ENCODE measurements at regions not wholly inside any gene's neighbourhood (a gene's known extent, or its start where the extent isn't known, plus 50 kb on each side); places are given as distances from the start of the nearest gene placed in this dataset.
"Not testable (repeated sequence)": the region's sequence is repeated elsewhere in the genome, so short reads cannot be mapped to it uniquely, and the experiment has no call there.

- DNase-seq = peak in 1 of 2 experiments; percentile 3
These were observed 152.2 kb downstream of the TRIM27 start for GRCh38 chr6:28771401-28772267.

GRCh38 chr6:28772480-28773381, 151.1 kb downstream of the TRIM27 start:
- DNase-seq = no peak

GRCh38 chr6:28774292-28775051, 149.3 kb downstream of the TRIM27 start:
- DNase-seq = no peak

- no peak for DNase-seq
These were observed 148.8 kb downstream of the TRIM27 start for GRCh38 chr6:28775052-28775376.

GRCh38 chr6:28775405-28776129, 148.2 kb downstream of the TRIM27 start:
- no peak for DNase-seq

- DNase-seq = no peak
These were observed 147.3 kb downstream of the TRIM27 start for GRCh38 chr6:28776269-28777146.

- no peak for DNase-seq
These were observed 146.7 kb downstream of the TRIM27 start for GRCh38 chr6:28777147-28777461.

- DNase-seq = no peak
These were observed 141.6 kb downstream of the TRIM27 start for GRCh38 chr6:28782113-28782673.

- DNase-seq = no peak
These were observed 137.7 kb downstream of the TRIM27 start for GRCh38 chr6:28785962-28786679.

- peak in 1 of 2 experiments; percentile 23 for DNase-seq
These were observed 134.2 kb downstream of the TRIM27 start for GRCh38 chr6:28789553-28790083.

GRCh38 chr6:28791002-28791383, 132.8 kb downstream of the TRIM27 start:
- DNase-seq = no peak

GRCh38 chr6:28794175-28795002, 129.4 kb downstream of the TRIM27 start:
- DNase-seq = peak in 1 of 2 experiments; percentile 10

GRCh38 chr6:28800647-28801046, 123.1 kb downstream of the TRIM27 start:
- not testable (repeated sequence) for DNase-seq

GRCh38 chr6:28802417-28803336, 121.1 kb downstream of the TRIM27 start:
- peak in 1 of 2 experiments; percentile 1 for DNase-seq

- no peak for DNase-seq
These were observed 120.5 kb downstream of the TRIM27 start for GRCh38 chr6:28803337-28803709.

GRCh38 chr6:28807682-28808280, 116.0 kb downstream of the TRIM27 start:
- peak; percentile 30 to 74 for DNase-seq

GRCh38 chr6:28808383-28808782, 115.4 kb downstream of the TRIM27 start:
- DNase-seq = peak in 1 of 2 experiments; percentile 11

Measured in NCI-H526 (cell line).